ENCODE measurements at regions not wholly inside any gene's neighbourhood (a gene's known extent, or its start where the extent isn't known, plus 50 kb on each side); places are given as distances from the start of the nearest gene placed in this dataset.

DNA sequence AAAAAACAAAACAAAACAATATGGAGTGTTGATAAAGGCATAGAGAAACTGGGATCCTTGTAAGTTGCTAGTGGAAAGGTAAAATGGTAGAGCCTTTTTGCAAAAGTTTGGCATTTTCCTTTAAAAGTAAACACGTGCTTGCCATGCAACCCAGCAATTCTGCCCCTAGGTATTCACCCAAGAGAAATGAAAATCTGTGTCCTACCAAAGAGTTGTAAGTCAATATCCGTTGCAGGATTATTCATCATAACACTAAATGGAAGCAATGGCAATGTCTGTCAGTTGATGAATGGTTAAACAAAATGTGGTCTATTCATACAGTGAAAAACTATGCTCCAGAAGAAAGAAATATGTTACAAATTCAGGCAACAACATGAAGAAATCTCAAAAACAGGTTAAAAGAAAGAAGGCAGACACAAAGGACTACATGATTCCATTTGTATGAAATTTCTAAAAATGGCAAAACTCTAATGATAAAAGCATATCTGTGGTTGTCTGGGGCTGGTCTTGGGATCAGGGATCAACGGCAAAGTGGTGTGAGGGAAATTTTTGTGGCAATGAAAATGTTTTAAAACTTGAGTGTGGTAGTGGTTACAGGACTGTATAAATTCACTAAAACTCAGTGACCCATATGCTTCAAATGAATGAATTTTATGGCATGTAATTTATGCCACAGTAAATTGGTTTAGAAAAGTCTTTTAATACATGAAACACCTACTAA is 229.6 kb downstream of the OPA1 start:
- TF ChIP-seq, protein P1, sequence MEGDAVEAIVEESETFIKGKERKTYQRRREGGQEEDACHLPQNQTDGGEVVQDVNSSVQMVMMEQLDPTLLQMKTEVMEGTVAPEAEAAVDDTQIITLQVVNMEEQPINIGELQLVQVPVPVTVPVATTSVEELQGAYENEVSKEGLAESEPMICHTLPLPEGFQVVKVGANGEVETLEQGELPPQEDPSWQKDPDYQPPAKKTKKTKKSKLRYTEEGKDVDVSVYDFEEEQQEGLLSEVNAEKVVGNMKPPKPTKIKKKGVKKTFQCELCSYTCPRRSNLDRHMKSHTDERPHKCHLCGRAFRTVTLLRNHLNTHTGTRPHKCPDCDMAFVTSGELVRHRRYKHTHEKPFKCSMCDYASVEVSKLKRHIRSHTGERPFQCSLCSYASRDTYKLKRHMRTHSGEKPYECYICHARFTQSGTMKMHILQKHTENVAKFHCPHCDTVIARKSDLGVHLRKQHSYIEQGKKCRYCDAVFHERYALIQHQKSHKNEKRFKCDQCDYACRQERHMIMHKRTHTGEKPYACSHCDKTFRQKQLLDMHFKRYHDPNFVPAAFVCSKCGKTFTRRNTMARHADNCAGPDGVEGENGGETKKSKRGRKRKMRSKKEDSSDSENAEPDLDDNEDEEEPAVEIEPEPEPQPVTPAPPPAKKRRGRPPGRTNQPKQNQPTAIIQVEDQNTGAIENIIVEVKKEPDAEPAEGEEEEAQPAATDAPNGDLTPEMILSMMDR (IDR thresholded peaks at IDR 0.05): no peak
- TF ChIP-seq EP300 (IDR thresholded peaks at IDR 0.05): no peak
